ENCODE measurements at regions not wholly inside any gene's neighbourhood (a gene's known extent, or its start where the extent isn't known, plus 50 kb on each side); places are given as distances from the start of the nearest gene placed in this dataset.
A peak's percentile ranks its signal among the peaks of the same experiment; 100 is the strongest.

GRCh38 chr9:90037146-90037797 lies 432.5 kb downstream of the GADD45G start:
- DNase-seq: no peak

GRCh38 chr9:90038763-90039162 lies 434.0 kb downstream of the GADD45G start:
- no peak for DNase-seq

- DNase-seq: no peak
Observed at GRCh38 chr9:90044263-90044662, 439.5 kb downstream of the GADD45G start.

- peak in 1 of 5 donors; percentile 64 for DNase-seq
Observed at GRCh38 chr9:90044710-90045151, 439.9 kb downstream of the GADD45G start.

GRCh38 chr9:90046317-90046861 lies 441.6 kb downstream of the GADD45G start:
- no peak for DNase-seq

- no peak for DNase-seq
Observed at GRCh38 chr9:90047828-90048227, 443.0 kb downstream of the GADD45G start.

GRCh38 chr9:90052366-90052765 lies 447.6 kb downstream of the GADD45G start:
- no peak for DNase-seq

- DNase-seq: peak in 1 of 5 donors; percentile 18
Observed at GRCh38 chr9:90053027-90053426, 448.2 kb downstream of the GADD45G start.

GRCh38 chr9:90054810-90055209 lies 450.0 kb downstream of the GADD45G start:
- no peak for DNase-seq

GRCh38 chr9:90055226-90055625 lies 450.4 kb downstream of the GADD45G start:
- no peak for DNase-seq

GRCh38 chr9:90057361-90057760 lies 452.5 kb downstream of the GADD45G start:
- no peak for DNase-seq

- DNase-seq: no peak
Observed at GRCh38 chr9:90058182-90058763, 453.5 kb downstream of the GADD45G start.

- DNase-seq: no peak
Observed at GRCh38 chr9:90059436-90059835, 454.6 kb downstream of the GADD45G start.

GRCh38 chr9:90060256-90060655 lies 455.4 kb downstream of the GADD45G start:
- no peak for DNase-seq

- DNase-seq: no peak
Observed at GRCh38 chr9:90061187-90061586, 456.4 kb downstream of the GADD45G start.

- DNase-seq: no peak
Observed at GRCh38 chr9:90062982-90063381, 458.2 kb downstream of the GADD45G start.

- DNase-seq: no peak
Observed at GRCh38 chr9:90064248-90064647, 459.4 kb downstream of the GADD45G start.

GRCh38 chr9:90064971-90065370 lies 460.2 kb downstream of the GADD45G start:
- no peak for DNase-seq

- no peak for DNase-seq
Observed at GRCh38 chr9:90065851-90066250, 461.0 kb downstream of the GADD45G start.

GRCh38 chr9:90069085-90069484 lies 464.3 kb downstream of the GADD45G start:
- no peak for DNase-seq

- DNase-seq: no peak
Observed at GRCh38 chr9:90070056-90070455, 465.2 kb downstream of the GADD45G start.

- DNase-seq: no peak
Observed at GRCh38 chr9:90070469-90070868, 465.7 kb downstream of the GADD45G start.

- DNase-seq: no peak
Observed at GRCh38 chr9:90070931-90071660, 466.3 kb downstream of the GADD45G start.

Measured in T-helper 1 cell (primary cell).